ENCODE measurements at regions not wholly inside any gene's neighbourhood (a gene's known extent, or its start where the extent isn't known, plus 50 kb on each side); places are given as distances from the start of the nearest gene placed in this dataset.

GRCh38 chr1:212536586-212536985 is 72.0 kb upstream of the ATF3 start:
- TF ChIP-seq, protein P1, sequence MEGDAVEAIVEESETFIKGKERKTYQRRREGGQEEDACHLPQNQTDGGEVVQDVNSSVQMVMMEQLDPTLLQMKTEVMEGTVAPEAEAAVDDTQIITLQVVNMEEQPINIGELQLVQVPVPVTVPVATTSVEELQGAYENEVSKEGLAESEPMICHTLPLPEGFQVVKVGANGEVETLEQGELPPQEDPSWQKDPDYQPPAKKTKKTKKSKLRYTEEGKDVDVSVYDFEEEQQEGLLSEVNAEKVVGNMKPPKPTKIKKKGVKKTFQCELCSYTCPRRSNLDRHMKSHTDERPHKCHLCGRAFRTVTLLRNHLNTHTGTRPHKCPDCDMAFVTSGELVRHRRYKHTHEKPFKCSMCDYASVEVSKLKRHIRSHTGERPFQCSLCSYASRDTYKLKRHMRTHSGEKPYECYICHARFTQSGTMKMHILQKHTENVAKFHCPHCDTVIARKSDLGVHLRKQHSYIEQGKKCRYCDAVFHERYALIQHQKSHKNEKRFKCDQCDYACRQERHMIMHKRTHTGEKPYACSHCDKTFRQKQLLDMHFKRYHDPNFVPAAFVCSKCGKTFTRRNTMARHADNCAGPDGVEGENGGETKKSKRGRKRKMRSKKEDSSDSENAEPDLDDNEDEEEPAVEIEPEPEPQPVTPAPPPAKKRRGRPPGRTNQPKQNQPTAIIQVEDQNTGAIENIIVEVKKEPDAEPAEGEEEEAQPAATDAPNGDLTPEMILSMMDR (IDR thresholded peaks at IDR 0.05; ENCODE audit: extremely low read depth in 1 of 2, insufficient read depth in 1 of 2, low read depth in 1 of 2, low read length in 2 of 2) = no peak
- TF ChIP-seq POLR2A (IDR thresholded peaks at IDR 0.05; ENCODE audit: low read depth, low read length) (no peak), EZH2 (IDR thresholded peaks at IDR 0.05; ENCODE audit: borderline replicate concordance, low read depth, low read length, severe bottlenecking) (no peak), POLR2AphosphoS5 (IDR thresholded peaks at IDR 0.05; ENCODE audit: insufficient read depth, low read depth, low read length) (no peak), MYC (IDR thresholded peaks at IDR 0.05; ENCODE audit: low read depth, low read length) (no peak), MAX (IDR thresholded peaks at IDR 0.05; ENCODE audit: insufficient read depth, insufficient read length) (no peak), GATA2 (IDR thresholded peaks at IDR 0.05; ENCODE audit: insufficient read depth, insufficient read length, low read depth, low read length) (no peak), JUN (IDR thresholded peaks at IDR 0.05; ENCODE audit: borderline replicate concordance, insufficient read depth, insufficient read length, low read depth) (no peak)

Measured in endothelial cell of umbilical vein (primary cell).